Ovary (tissue), 3 donors: ENCODE measurements at regions not wholly inside any gene's neighbourhood (a gene's known extent, or its start where the extent isn't known, plus 50 kb on each side); places are given as distances from the start of the nearest gene placed in this dataset.

Experiments used
- CTCF ChIP-seq, 3 donors: fragments of 450-650 bp in 2 of 3; fragments of 200-600 bp in 1 of 3; IDR thresholded peaks; one replicate each; pipeline versions ENCODE4 v1.5.1 to v1.8.0; 2016 to 2022; ENCODE audit warnings: antibody characterized with exemption in 3 of 3, mild to moderate bottlenecking in 1 of 3
- EP300 ChIP-seq: sonication (generic); formaldehyde crosslinking; IDR thresholded peaks from one replicate; pipeline ENCODE4 v1.6.1; 2017; ENCODE audit warnings: antibody characterized with exemption
- POLR2A ChIP-seq: fragments of 450-650 bp; IDR thresholded peaks from one replicate; pipeline ENCODE4 v1.6.1; 2017; ENCODE audit warnings: antibody characterized with exemption, mild to moderate bottlenecking, moderate library complexity
- donor health status: DM: no; HTN: no; CAD: no.

GRCh38 chr3:105953831-105954230 is 85.0 kb upstream of the CBLB start:
- TF ChIP-seq CTCF (IDR thresholded peaks at IDR 0.05) = no peak
- TF ChIP-seq POLR2A = no peak
- TF ChIP-seq EP300 = no peak
